Erythroblast (primary cell): ENCODE measurements at regions not wholly inside any gene's neighbourhood (a gene's known extent, or its start where the extent isn't known, plus 50 kb on each side); places are given as distances from the start of the nearest gene placed in this dataset.

Experiments used
- GATA1 ChIP-seq: IDR thresholded peaks from 2 replicates; pipeline ENCODE4 v1.6.1; 2011; ENCODE audit warnings: low read depth, mild to moderate bottlenecking, control low read depth, low read length, moderate library complexity
- POLR2A ChIP-seq: IDR thresholded peaks from 2 replicates; pipeline ENCODE4 v1.6.1; 2011; ENCODE audit warnings: mild to moderate bottlenecking, low read length

DNA sequence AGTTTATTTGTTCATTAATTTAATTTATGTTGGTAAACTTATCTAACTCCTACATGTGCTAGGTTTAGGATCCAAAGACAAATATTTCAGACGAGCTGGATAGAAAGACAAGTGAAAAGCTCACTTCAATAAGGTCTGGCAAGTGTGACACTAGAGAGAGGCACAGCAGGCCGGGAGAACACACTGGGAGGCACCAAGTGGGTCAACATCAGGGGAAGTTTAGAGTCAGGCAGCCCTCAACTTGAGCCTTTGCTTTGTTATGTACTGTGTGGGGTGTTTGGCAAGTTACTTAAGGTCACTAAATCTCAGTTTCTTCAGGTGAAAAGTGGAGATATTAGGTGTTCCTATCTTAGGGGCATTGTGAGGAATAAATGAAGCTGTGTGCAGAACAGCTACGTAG lies 214.4 kb downstream of the PCSK1 start:
- TF ChIP-seq POLR2A: no peak
- no peak for TF ChIP-seq GATA1
